HCT116 (cell line): ENCODE measurements at regions not wholly inside any gene's neighbourhood (a gene's known extent, or its start where the extent isn't known, plus 50 kb on each side); places are given as distances from the start of the nearest gene placed in this dataset.

Source experiments
- ATF3 ChIP-seq: IDR thresholded peaks from 2 replicates; pipeline ENCODE4 v1.6.1; 2012
- CEBPB ChIP-seq: IDR thresholded peaks from 2 replicates; pipeline ENCODE4 v1.6.1; 2012; ENCODE audit warnings: low read depth
- CTCF ChIP-seq, 3 experiments: fragments of 200-600 bp in 1 of 3; sonication (generic) in 1 of 3; IDR thresholded peaks in 2 of 3; conservative IDR thresholded peaks in 1 of 3; 2 replicates each; pipeline ENCODE4 v1.5.1; 2012 to 2017; ENCODE audit warnings: low read depth in 2 of 3, low read length in 2 of 3, antibody characterized with exemption in 1 of 3, borderline replicate concordance in 1 of 3, control low read depth in 1 of 3, mild to moderate bottlenecking in 1 of 3, mixed read lengths in 1 of 3, mixed run types in 1 of 3, moderate library complexity in 1 of 3; ENCODE audit not compliant: insufficient read depth in 1 of 3
- ELF1 ChIP-seq: IDR thresholded peaks from 2 replicates; pipeline ENCODE4 v1.6.1; 2012; ENCODE audit warnings: low read depth, borderline replicate concordance
- EZH2 ChIP-seq: fragments of 200-600 bp; sonication (generic); IDR thresholded peaks from 2 replicates; pipeline ENCODE4 v1.6.1; 2017; ENCODE audit warnings: antibody characterized with exemption, mixed run types
- EZH2phosphoT487 ChIP-seq: fragments of 200-600 bp; IDR thresholded peaks from 2 replicates; pipeline ENCODE4 v1.6.1; 2018; ENCODE audit warnings: antibody characterized with exemption, borderline replicate concordance
- JUND ChIP-seq: IDR thresholded peaks from 2 replicates; pipeline ENCODE4 v1.6.1; 2012
- MAX ChIP-seq: IDR thresholded peaks from 2 replicates; pipeline ENCODE4 v1.6.1; 2012
- POLR2A ChIP-seq: IDR thresholded peaks from 2 replicates; pipeline ENCODE4 v1.7.0; 2011; ENCODE audit warnings: borderline replicate concordance; ENCODE audit not compliant: insufficient read depth, insufficient read length; ENCODE audit errors: extremely low read depth
- POLR2AphosphoS5 ChIP-seq: IDR thresholded peaks from 2 replicates; pipeline ENCODE4 v1.6.1; 2011; ENCODE audit warnings: mild to moderate bottlenecking, low read depth, low read length, moderate library complexity
- REST ChIP-seq: IDR thresholded peaks from 2 replicates; pipeline ENCODE4 v1.6.1; 2012; ENCODE audit warnings: low read depth
- SP1 ChIP-seq: IDR thresholded peaks from 2 replicates; pipeline ENCODE4 v1.6.1; 2012; ENCODE audit warnings: low read depth
- TCF7L2 ChIP-seq: IDR thresholded peaks from 2 replicates; pipeline ENCODE4 v1.7.0; 2011; ENCODE audit warnings: borderline replicate concordance, inconsistent platforms; ENCODE audit not compliant: insufficient read depth, insufficient read length; ENCODE audit errors: extremely low read depth
- ZNF274 ChIP-seq: fragments of 200-500 bp; sonication (Bioruptor generic); IDR thresholded peaks from 2 replicates; pipeline ENCODE4 v1.6.1; 2014; ENCODE audit warnings: mild to moderate bottlenecking, low read depth, low read length, inconsistent platforms

GRCh38 chr5:40266952-40267351 is 412.8 kb upstream of the PTGER4 start:
- TF ChIP-seq CTCF (IDR thresholded peaks at IDR 0.05 in 2 of 3, conservative IDR thresholded peaks at IDR 0.05 in 1 of 3; ENCODE audit: borderline replicate concordance in 1 of 3, insufficient read depth in 1 of 3, low read depth in 2 of 3, low read length in 2 of 3) (no peak), ELF1 (no peak), POLR2A (no peak), REST (no peak), POLR2AphosphoS5 (no peak), TCF7L2 (no peak), SP1 (no peak), EZH2 (no peak), JUND (no peak), ZNF274 (no peak), MAX (no peak), EZH2phosphoT487 (no peak), CEBPB (no peak), ATF3 (no peak)
